Pancreas (tissue), 10 donors: ENCODE measurements at regions not wholly inside any gene's neighbourhood (a gene's known extent, or its start where the extent isn't known, plus 50 kb on each side); places are given as distances from the start of the nearest gene placed in this dataset.

Experiments used
- ATAC-seq, 4 donors: fragments of 200-7000 bp; cut with Tn5 transposase; one replicate each; pipeline versions ENCODE4 v1.8.0 to v1.9.1; 2020; ENCODE audit warnings: mild to moderate bottlenecking in 4 of 4, moderate library complexity in 4 of 4
- DNase-seq, 6 donors: peaks; one replicate each; pipeline ENCODE4 v3.0.0-alpha.2; 2020
- FAIRE-seq: peaks from 2 replicates; lab custom pipeline; 2012; peaks lifted over from hg19 to GRCh38; lab: Jason Lieb, UNC
- H3K27ac ChIP-seq, 4 donors: fragments of 200-600 bp; sonication (generic); 1 replicate in 3 of 4; 2 replicates in 1 of 4; pipeline versions ENCODE4 v1.5.0 to v1.8.0; 2020
- H3K27me3 ChIP-seq, 4 donors: fragments of 200-600 bp; one replicate each; pipeline ENCODE4 v1.8.0; 2021
- H3K36me3 ChIP-seq, 3 donors: fragments of 200-600 bp; sonication (generic) in 1 of 3; one replicate each; pipeline versions ENCODE4 v1.5.0 to v1.8.0; 2020 to 2021
- H3K4me1 ChIP-seq, 3 donors: fragments of 200-600 bp; one replicate each; pipeline ENCODE4 v1.8.0; 2021
- H3K4me3 ChIP-seq, 4 donors: fragments of 200-600 bp; sonication (generic) in 2 of 4; one replicate each; pipeline versions ENCODE4 v1.5.0 to v1.8.0; 2020 to 2021
- H3K9me3 ChIP-seq, 4 donors: fragments of 200-600 bp; one replicate each; pipeline ENCODE4 v1.8.0; 2021
- WGBS, 2 donors: extraction: QIAGEN DNeasy Blood & Tissue Kit; methylation state at CpG; one replicate each; pipeline ENCODE4 v1.1.7; 2013; 5-methylcytosine and 5-hydroxymethylcytosine counted together
- intact Hi-C, 3 donors: fragments of 100-400 bp; cut with DNase I; formaldehyde crosslinking; loops; one replicate each; pipeline versions ENCODE4 v1.11.1 to v1.14.2; 2022
- TF ChIP-seq, protein P1 (sequence below), 4 donors: fragments of 200-600 bp; sonication (generic) in 3 of 4; IDR thresholded peaks; one replicate each; pipeline versions ENCODE4 v1.5.0 to v1.8.0; 2021; ENCODE audit warnings: antibody characterized with exemption in 4 of 4
- donor health status: healthy with polysubstance abuse.
- donor health status: DM: no; HTN: no; CAD: no; lungs with moderate emphysema.
- donor health status: DM: no; HTN: no; CAD: no.
- donor health status: control.
- donor health status: control.
- donor health status: Bipolar disorder and iron deficiency.
- donor health status: DM: yes; HTN: yes; CAD: no.
- donor health status: DM: no; HTN: no; CAD: no.
- donor health status: DM: no; HTN: no; CAD: no.
- donor health status: DM: yes; HTN: yes; CAD: no.

DNA sequence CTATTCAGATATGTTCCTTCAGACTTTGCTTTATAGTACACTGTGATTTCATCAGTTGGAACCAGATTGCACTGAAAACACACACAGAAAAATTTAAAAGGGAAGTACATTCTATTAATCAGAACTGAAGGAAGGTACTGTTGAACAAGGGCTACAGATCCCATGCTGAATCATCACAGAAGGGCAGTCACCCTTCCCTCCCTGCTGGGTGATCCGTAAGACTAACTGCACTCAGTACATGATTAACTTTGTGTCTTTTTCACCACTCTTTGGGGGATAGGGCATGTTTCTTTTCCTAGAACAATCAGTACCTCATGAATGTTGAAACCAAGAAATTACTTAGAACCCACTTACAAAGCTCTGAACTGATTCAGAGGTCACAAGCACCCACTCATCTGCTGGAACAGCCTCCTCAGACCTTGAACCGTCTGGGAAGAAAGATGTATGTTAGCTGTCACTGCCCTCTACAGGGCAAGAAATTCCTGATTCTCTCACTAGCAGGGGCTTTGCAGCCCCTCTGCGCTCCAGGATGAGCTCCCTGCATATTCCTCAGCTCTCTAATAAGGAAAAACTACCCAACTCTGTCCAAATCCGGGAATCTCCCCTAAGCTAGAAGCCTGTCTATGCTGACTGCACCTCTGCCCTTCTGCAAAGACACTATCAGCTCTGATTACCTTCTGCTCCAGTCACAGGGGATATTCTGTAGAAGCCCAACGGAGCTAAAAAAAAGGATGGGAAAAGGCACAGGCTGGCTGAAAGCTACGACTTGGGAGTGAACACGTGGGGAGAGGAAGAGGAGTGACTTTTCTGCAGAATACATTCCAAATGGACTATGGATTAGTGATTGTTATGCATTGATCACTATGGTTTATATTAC is 51.0 kb downstream of the IARS1 start:
- H3K36me3 ChIP-seq = peaks cover 0 to 88% (median 42%) of the 10 kb centered on the region in 3 donors
- no peak for DNase-seq
- no peak for FAIRE-seq
- peak in 3 of 4 donors; percentile 51 to 63 (median 53) for ATAC-seq
- H3K4me1 ChIP-seq = peaks cover 0 to 8% (median 0%) of the 10 kb centered on the region in 3 donors
- no peaks in the 10 kb centered on the region for H3K9me3 ChIP-seq
- TF ChIP-seq, protein P1, sequence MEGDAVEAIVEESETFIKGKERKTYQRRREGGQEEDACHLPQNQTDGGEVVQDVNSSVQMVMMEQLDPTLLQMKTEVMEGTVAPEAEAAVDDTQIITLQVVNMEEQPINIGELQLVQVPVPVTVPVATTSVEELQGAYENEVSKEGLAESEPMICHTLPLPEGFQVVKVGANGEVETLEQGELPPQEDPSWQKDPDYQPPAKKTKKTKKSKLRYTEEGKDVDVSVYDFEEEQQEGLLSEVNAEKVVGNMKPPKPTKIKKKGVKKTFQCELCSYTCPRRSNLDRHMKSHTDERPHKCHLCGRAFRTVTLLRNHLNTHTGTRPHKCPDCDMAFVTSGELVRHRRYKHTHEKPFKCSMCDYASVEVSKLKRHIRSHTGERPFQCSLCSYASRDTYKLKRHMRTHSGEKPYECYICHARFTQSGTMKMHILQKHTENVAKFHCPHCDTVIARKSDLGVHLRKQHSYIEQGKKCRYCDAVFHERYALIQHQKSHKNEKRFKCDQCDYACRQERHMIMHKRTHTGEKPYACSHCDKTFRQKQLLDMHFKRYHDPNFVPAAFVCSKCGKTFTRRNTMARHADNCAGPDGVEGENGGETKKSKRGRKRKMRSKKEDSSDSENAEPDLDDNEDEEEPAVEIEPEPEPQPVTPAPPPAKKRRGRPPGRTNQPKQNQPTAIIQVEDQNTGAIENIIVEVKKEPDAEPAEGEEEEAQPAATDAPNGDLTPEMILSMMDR (IDR thresholded peaks at IDR 0.05) = no peak
- no peak overlapping the region for H3K27ac ChIP-seq
- intact Hi-C loops = no loop called here
- 52 to 53% methylated on average over 7 of the region's 7 CpGs for WGBS, 2 donors
- H3K27me3 ChIP-seq = no peaks in the 10 kb centered on the region
- H3K4me3 ChIP-seq = no peak overlapping the region

DNA sequence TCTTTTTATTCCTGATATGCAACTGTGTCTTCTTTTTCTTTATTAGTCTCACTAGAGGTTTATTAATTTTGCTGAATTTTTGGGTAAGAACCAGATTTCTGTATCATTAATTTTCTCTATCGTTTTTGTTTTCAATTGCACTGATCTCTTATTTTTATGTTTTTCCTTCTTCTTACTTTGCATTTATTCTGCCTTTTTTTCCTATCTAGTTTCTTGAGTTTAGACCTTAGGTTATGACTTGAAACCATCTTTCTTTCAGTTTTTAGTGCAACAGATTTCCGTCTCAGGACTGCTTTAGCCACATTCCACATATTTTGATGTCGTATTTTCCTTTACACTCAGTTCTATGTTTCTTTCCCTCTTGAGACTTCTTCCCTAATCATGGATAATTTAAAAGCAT is 56.6 kb downstream of the IARS1 start:
- H3K36me3 ChIP-seq = peaks cover 0 to 59% (median 20%) of the 10 kb centered on the region in 3 donors
- no peaks in the 10 kb centered on the region for H3K4me1 ChIP-seq
- no peak for DNase-seq
- no peak for ATAC-seq
- no peaks in the 10 kb centered on the region for H3K27me3 ChIP-seq
- no peaks in the 10 kb centered on the region for H3K9me3 ChIP-seq
- TF ChIP-seq, protein P1 (IDR thresholded peaks at IDR 0.05) = no peak
- H3K4me3 ChIP-seq = no peak overlapping the region
- FAIRE-seq = no peak
- H3K27ac ChIP-seq = no peak overlapping the region
- 95 to 98% methylated on average over 3 of the region's 3 CpGs for WGBS, 2 donors
- intact Hi-C loops = no loop called here

DNA sequence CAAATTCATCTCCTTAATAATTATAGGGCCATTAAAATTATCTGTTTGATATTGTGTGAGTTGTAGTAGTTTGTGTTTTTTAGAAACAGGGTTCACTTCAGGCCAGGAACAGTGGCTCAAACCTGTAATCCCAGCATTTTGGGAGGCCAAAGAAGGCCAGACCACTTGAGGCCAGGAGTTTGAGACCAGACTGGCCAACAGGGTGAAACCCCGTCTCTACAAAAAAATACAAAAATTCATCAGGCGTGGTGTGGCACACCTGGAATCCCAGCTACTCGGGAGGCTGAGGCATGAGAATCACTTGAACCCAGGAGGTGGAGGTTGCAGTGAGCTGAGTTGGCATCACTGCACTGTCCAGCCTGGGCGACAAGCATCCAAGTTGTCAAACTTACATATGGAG is 57.0 kb downstream of the IARS1 start:
- ATAC-seq (no peak), DNase-seq (no peak), FAIRE-seq (no peak)
- 84 to 97% methylated on average over 4 of the region's 4 CpGs for WGBS, 2 donors
- intact Hi-C loops = no loop called here
- Histone ChIP-seq H3K27me3 (no peaks in the 10 kb centered on the region), H3K36me3 (peaks cover 0 to 56% (median 15%) of the 10 kb centered on the region in 3 donors), H3K4me3 (no peak overlapping the region), H3K9me3 (no peaks in the 10 kb centered on the region), H3K4me1 (no peaks in the 10 kb centered on the region), H3K27ac (no peak overlapping the region)
- TF ChIP-seq, protein P1 (IDR thresholded peaks at IDR 0.05) = no peak

DNA sequence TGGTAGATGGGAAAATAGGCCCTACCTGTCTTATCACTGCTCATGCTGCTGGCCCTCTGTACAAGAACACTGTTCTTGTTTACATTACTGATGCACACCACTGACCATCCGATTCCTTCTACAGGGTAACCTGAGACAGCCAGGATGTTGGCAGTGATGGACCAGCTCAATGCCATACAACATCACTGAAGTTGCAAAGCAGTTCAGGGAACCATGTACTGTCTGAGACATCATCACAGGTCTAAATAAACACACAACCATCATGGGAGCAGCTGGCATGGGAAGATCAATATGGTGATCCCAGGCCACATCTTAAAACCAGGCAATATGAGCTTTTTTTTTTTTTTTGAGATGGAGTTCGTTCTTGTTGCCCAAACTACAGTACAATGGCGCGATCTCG is 59.0 kb downstream of the IARS1 start:
- Histone ChIP-seq H3K9me3 (no peaks in the 10 kb centered on the region), H3K4me1 (no peaks in the 10 kb centered on the region), H3K27ac (no peak overlapping the region), H3K27me3 (no peaks in the 10 kb centered on the region), H3K4me3 (no peak overlapping the region), H3K36me3 (peaks cover 0 to 36% (median 0%) of the 10 kb centered on the region in 3 donors)
- TF ChIP-seq, protein P1 (IDR thresholded peaks at IDR 0.05) = no peak
- no peak for ATAC-seq
- no peak for FAIRE-seq
- 86 to 93% methylated on average over 5 of the region's 5 CpGs for WGBS, 2 donors
- intact Hi-C loops = no loop called here
- no peak for DNase-seq

DNA sequence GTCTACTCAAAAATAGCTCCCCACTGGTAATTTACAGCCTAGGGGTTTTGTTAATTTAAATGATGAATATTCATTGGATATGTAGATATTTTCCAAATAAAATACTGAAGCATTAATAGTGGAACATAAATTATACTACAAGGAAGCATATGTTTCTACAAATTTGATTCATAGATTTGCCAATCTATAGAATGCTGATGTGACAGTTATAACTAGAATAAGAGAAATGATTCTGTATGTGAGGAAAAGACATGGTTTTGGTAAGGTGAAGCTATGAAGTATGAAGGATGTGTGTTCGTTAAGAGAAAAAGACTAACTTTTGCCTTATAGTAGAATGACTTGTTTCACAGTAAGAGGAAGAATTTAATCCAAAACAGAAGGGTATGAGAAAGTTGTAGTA is 61.3 kb downstream of the IARS1 start:
- DNase-seq (no peak), ATAC-seq (no peak), FAIRE-seq (no peak)
- H3K4me3 ChIP-seq = no peak overlapping the region
- intact Hi-C loops = no loop called here
- no peaks in the 10 kb centered on the region for H3K4me1 ChIP-seq
- peaks cover 0 to 28% (median 4%) of the 10 kb centered on the region in 3 donors for H3K36me3 ChIP-seq
- H3K27me3 ChIP-seq = no peaks in the 10 kb centered on the region
- no peaks in the 10 kb centered on the region for H3K9me3 ChIP-seq
- 75 to 95% methylated on average over 1 of the region's 1 CpG for WGBS, 2 donors
- TF ChIP-seq, protein P1 (IDR thresholded peaks at IDR 0.05) = no peak
- H3K27ac ChIP-seq = no peak overlapping the region
